ENCODE measurements at regions not wholly inside any gene's neighbourhood (a gene's known extent, or its start where the extent isn't known, plus 50 kb on each side); places are given as distances from the start of the nearest gene placed in this dataset.

DNA sequence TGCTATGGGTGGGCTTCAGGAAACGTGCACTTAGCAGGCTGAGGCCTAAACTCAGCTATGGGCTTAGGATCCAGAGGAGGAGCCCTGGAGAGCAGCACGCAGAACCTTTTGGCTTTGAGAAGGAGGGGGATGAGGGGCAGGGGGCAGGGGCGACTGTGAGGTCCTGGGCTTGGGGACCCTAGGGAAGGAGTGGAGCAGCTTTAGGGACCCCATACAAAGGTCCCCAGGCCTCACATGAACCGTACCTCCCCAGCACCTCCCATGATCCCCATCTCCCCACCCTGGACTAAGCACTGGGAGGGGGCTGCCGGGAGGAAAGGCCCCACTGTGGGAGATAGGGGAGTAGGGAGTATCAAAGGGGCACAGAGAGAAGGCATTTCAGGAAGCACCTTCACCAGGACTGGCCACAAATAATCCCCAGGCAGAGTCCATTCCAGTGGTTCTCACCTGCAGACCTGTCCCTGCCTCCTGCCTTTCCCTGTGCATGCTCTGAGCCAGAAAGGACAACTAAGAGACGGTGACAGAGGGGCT is 62.0 kb upstream of the KLF13 start:
- DNase-seq, result no peak

DNA sequence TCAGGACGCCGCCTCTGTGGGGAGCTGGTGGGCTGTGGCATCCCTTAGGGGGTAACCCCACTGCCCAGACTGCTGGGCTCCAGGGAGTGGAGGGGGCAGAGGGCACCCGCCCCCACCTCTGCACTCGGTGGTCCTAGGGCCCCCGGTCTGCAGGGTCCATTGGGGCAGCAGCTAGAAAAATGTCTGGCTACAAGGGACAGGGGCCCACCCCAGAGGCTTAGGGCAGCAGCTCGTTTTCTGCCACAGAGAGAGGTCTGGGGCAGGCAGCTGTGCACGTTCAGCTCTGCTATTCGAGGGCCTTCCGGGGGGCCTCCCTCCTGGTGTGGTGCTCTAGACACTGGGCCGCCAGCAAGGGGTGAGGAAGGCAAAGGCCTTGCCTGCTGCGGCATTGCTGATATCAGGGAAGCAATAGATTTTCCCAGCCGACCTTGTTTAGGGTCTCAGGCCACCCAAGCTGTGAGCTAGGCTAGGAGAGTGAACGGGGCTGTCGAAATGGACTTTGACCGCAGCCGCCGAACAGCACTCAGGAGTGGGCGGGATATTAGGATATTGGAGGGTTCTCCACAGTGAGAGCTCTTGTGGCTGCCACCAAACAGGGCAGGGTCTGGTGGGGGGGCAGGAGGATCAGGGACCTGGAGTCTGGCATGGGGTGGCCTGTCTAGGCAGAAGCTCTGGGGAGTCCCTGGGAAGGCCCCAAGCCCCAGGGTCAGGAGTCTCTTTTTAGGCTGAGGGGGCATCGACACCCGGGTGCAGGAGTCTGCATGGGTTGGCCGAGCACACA is 61.4 kb upstream of the KLF13 start:
- peak in 1 of 2 donors; percentile 18 for DNase-seq

DNA sequence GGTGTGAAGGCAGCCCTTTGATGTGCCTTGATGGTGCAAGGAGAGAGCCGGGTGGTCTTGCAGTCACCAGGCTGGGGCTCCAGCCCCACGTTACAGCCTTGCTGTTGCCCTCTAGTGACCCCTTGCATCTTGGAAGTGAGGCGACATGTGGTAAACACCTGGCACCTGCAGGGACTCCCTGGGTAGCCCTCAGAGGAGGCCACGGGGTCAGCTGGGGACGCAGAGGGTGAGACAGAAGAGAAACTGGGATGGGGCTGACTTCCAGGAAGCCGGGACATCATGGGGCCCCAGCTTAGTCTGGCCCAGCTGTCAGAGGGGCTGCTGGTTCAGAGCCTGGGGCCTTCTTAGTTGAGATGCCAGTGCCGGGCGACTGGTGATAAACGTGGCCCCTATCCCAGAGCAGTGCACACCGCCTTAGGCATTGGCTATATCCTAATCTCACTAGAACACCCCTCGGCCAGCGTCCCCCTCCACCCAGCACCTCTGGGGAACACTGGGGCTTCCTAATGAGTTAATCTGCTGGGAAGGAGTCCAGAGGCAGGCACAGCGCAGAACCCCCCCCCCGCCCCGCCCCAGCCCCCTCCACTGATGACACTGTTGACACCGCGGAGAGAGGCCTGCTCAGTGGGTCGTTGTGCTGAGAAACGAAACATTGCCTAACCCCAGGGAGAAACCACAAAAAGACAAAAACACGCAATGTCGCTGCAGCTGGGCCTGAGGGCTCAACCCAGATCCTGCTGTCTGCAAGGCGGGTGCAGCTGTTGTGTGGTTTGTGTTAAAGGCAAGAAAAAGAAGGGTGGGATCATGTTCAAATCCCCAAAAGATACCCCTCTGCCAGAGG is 60.5 kb upstream of the KLF13 start:
- DNase-seq, result peak; percentile 63 to 65

DNA sequence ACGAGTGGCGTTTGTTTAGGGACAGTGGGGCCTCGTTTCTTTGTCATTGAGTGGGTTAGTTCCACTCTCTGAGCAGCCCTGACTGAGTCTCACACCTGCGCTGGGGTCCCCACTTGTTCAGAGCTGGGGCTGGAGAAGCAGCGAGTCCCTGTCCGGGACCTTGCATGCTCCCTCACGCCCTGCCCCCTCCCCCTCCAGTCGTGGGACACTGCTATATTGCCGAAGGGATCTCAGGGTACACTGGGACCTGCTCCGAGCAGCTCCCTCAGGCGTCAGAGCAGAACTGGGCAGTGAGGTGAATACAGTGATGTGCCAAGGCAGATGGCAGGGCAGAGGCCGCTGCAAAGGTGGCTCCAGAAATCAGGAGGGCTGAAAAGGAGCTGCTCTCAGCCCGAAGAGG is 59.9 kb upstream of the KLF13 start:
- peak in 1 of 2 donors; percentile 19 for DNase-seq

DNA sequence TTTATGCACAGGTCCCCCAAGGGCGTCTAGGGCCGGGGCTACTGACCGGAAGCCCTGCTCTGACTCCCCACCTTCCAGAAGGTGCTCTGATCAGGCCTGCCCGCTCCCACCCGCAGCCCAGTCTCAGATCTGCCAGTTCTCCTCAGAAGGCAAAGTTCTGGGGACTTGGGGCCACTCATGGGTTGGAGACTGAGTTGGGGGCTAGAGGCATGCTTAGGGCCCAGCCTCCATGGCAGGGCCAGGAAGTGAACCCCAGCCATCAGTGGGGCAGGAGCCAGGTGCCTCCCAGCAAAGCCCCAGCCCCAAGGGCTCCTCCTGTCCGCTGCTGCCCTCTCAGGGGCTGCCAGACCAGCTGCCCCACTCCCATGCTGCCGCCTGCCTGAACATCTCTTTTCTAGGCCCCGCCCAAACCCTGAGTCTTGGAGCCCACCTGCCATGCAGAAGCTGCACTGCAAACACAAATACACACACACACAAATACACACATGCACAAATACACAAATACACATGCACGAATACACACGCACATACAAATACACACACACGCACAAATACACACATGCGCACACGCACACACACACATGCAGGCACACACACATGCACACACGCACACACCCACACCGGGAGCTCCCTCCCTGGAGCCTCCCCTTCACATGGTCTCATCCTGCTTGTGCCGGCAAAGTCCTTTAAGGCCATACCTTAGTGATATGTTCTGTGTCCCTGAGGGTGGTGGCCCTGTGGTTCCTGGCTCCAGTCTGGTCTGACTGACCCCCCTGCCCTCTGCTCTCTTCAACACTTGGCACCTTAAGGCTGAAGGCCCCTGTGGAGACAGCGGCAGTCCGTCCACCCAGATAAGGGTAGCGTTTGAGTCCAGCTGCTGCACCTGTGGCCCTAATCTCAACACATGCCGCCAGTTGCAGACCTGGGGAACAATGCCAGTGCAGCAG is 59.2 kb upstream of the KLF13 start:
- DNase-seq, result peak in 1 of 2 donors; percentile 13

DNA sequence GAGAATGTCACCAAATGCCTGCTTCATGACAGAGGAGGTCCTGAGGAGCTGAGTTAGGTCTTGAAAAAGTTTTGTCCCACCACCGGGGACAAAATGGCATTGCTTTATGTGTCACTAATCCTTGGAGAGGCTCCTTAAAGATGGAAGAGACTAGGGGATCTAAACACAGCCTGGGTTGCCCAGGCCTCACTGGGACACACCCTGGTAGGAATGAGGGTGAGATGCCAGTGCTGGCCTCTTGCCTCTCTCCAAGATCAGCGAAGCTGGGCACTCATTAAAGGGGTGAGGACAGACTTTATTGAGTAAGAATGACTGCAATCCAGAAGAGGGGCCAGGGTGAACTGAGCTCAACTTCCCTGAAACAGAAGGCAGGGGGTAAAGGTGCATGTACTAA is 58.5 kb upstream of the KLF13 start:
- peak in 1 of 2 donors; percentile 16 for DNase-seq

DNA sequence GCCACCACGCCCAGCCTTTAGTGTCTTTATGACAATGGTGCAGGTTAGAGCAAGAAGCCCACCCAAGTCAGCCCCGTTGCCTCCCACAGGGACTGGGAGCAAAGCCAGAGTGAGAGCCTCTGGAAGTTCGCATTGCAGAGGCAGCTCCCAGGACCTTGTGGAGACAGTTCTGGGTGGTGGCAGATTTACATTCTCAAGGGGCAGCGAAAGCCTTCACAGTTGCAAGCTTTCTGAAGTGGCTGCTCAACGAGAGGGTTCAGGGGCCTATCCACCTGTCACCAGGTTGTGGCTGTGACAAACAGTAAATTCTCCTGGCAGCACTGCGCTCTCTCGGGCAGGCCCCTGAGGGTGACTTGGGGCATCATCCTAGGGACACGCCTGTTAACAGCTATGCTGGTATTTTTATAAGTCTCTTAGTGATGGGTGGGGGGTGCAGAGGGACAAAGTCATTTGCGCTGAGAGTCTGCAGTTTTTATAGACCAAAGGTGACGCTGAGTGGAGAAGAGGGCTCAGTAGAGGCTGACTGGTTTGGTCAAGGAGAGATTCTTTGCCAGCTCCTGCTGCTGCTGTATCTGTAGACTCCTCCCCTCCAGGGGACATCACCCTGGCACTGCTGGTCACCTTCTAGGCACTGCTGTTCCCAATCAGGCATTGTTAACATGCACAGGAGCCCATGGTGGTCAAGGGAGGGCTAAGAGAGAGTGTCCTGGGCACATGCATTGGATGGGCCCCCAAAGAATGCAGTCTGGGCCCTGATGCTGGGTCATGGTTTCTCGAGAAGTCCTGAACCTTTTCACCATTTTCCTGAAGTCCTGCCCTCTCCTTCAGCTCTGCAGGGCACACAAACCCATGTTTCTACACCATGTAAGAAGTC is 57.5 kb upstream of the KLF13 start:
- peak in 1 of 2 donors; percentile 17 for DNase-seq

DNA sequence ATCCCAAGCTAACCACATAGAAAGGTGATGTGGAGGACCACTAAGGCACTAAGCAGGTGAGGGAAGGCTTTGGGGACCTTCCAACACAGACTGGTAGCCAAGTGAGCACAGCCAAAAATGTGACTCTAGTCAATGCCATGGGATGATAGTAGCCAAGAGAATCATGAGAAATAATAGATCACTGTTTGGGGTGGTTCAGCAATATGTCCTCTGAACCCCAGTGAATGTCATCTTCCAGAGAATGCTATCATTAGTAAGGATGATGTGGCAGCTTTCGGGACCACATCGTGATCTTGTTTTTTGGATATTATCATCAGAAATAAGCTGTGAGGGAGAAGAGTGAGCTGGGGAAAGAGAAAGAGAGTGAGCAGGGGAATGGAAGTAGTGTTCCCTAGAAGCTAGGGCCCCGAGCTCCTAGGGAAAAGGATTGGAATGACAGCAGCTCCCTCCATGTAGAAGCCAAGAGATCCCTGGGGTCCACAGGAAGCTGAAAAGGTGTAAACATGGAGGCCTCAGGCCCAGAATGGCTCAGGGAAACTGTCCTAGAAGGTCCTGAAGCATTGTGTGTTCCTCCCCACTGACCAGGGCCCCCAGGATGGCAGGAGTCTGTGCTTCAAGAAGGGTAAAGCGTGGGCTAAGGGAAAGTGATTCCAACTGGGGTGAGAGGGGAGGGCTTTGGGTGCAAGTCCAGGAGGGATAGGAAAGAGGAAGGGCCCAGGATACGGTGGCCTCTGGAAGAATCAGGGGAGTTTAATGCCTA is 56.6 kb upstream of the KLF13 start:
- peak in 1 of 2 donors; percentile 11 for DNase-seq

DNA sequence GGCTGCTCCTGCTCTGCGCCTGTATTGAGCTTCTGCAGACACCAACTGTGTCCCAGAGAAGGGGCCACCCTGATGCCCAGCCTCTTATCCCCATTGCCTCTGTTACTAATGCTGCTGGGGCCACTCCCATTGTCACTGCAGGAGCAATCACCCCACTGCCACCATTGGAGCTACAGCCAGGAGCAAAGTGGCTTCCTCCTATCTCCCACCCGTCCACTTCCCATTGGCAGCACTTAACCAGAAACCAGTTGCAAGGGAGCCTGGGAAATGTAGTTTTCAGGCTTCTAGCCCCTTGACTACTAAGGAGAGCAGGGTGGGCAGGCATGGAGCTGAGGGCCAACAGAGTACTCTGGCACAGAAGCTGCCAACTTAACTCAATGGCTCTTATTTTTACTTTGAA is 55.9 kb upstream of the KLF13 start:
- no peak for DNase-seq

DNA sequence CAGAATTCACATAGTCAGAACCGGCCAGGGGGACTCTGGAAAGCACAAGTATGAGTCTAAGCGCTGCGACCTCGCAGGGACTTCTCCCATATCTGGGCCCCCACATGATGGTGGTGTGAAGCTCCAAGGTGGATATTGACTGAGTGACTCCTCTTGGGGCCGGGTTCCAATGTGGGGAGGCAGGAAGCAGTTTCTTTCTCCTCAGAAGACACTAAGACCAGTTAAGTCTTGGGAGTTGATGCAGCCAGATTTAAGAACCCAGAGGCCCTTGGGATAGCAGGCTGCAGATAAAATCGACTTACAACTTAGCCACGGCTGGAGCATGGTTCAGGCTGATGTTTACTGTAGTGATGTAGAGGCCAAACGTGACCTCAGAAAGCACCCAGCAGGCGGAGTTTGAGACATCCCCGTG is 55.4 kb upstream of the KLF13 start:
- DNase-seq, result peak in 1 of 2 donors; percentile 10

DNA sequence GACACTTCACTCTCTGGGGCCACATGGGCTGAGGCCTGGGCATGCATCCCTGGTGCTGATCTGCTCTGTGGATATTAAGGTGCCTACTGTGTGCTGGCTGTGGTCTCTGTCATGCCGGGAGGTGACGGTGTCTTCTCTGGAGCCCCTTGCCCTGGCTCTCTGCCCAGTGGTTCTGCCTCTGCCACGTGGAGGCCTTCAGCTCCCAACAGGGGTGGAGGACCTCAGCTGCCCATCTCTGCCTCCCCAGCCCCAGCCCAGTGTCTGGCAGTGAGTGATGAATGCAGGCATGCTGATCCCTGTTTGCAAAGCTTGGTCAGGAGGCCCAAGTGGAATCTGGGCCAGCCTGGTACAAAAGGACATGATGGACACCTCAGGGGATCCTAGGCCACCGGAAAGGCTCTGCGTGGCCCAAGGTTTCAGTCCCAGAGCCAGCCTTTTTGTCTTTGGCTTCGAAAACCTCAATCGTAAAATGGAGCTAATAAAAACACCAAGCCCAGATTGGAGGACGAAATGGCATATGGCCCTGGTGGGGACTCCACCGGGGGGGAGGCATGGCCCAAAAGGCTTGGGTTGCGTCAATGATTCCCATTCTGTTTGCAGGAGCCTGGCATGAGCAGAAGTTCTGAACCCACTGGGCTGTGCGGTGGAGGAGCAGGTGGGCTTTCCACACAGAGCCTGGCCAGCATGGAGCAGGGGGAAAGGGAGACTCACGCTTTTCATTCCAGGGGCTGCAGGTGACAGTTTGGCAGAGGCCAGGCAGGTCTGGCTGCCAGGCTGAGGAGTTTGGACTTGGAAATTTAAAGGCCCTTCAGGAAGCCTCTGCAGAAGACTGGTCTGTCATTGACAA is 54.7 kb upstream of the KLF13 start:
- peak in 1 of 2 donors; percentile 15 for DNase-seq

DNA sequence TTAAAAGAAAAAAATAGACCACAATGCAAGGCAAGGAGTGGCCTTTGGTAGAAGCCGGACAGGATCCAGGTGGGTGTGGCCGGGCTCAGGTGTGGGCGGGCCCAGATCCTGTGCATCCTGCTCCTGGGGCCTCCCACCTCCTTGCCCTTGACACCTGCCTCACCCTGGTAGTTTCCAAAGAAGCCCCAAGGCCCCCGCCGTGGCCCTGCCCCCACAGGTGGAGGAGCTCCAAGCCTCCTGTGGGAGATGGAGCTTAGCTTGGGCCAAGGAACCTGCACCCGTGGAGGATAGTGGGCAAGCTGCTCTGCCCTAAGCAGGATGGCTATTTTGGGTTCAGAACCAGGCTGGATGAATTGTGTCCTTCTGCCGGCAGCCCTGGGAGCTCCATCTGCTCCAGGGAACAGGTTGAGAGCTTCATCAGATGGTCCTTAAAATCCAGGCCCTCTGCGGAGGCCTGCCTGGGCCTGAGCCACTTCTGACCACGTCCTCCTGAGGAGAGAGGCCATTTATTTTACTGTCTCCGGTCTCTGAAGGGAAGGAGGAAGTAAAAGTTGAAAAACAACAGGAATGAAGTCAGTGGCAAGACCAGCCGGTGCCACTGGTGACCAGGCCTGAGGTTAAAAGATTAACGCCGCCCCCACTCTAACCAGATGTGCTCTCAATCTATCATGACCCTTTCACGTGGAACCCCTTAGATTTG is 53.9 kb upstream of the KLF13 start:
- no peak for DNase-seq

DNA sequence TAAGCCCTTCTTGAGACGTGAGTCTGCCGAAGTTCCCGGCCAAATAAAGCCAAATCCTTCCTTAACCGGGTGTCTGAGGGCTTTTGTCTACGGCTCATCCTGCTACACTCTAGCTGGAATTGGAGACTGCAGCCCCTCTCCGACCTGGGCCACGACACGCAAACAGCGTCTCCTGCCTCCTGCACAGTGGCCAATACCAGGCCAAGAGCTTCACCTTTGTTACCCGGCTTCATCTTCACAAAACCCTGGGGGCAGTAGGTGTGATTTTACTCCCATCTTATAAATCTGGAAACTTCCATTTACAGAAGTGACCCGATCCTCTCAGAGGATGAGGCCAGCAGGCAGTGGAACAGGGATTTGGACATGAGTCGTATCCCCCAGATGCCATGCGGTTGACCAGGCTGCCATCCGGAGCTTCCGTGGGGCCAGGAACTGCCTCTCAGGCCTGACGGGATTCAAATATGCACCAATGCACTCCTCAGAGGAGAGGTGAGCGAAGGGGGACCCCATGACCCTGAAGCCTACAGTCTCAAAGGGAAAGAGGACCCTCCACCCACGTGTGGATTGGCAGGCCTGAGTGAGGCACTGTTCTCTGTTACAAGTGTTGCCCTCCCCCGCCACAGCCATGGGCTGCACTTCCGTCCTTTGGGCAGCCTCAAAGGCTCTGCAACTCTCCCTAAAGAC is 53.2 kb upstream of the KLF13 start:
- DNase-seq, result no peak

DNA sequence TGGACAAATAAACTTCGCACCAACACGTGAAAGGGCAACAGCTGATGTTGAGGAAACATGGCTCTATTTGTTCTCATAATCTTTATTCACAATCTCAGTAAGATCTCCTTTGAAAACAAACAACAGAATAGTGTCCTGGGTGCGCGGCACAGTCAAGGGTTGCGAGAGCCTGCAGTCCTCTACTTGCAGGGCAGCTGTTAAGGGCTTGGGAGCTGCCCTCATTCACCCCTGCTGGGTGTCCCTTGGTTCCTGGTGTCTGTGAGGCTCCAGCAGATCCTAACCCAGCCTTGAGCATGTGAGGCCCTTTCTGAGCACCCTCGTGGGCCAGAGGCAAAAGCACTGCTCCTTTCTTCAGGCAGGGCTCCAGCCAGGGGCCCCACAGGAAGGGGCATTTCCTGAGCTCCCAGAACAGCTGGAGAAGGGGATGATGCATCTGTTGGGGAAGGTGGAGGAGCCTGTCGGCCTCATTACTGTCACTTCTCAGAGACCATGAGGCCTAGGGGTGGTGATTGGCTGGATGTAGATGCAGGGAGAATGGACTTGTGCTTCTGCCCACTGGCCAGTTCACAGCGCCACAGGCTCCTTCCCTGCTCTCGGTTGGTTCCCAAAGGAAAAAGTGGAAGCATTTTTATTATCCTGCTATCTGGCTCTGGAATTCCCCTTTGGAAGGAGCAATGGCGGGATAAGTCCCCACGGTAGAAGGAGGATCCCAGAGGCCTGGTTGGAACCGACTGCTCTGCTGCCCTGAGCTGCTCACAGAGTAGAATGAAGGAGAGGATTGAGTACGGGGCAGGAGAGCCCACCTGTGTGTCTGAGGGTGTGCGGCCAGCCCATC is 51.9 kb upstream of the KLF13 start:
- peak in 1 of 2 donors; percentile 14 for DNase-seq

DNA sequence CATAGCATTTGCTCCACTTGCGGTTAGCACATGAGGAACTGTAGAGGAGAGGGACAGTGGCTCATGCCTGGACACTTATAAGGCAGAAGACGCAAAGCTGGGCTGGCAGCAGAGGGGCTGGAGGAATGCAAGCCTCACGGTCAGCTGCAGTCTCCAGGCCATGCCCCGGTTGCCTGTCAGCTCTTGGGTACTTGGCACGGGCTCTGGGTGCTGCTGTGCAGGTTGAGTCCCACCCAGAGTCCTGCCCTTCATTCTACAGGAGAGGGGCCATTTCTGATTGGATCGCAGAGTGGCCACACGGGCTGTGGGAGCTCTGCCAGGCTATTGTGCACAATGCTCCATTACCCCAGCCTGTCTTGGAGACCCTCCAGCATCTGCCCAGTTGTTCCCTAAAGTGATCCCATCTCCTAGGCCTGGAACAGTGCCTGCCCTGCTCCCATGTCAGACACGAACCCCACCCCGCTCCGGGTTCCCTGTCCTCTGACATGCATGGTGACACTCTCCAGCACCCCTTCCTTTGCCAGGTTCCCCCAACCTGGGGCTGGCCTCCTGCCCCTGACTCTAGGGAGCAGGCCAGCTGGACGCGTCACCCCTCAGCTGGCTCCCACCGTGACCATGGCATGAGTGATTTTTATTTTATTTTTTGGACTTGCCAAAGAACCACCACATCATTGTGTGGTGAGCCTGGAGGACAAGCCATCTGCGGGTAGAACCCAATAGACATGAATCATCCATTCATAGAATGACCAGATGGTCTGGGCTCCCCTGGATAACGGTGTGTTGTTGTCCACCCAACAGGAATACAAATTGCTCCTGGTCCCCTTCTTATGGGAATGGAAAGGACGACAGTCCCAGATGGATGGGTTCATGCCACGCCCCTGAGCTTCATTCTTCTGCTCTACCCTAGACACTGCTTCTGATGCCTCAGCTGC is 51.0 kb upstream of the KLF13 start:
- DNase-seq, result peak in 1 of 2 donors; percentile 13

DNA sequence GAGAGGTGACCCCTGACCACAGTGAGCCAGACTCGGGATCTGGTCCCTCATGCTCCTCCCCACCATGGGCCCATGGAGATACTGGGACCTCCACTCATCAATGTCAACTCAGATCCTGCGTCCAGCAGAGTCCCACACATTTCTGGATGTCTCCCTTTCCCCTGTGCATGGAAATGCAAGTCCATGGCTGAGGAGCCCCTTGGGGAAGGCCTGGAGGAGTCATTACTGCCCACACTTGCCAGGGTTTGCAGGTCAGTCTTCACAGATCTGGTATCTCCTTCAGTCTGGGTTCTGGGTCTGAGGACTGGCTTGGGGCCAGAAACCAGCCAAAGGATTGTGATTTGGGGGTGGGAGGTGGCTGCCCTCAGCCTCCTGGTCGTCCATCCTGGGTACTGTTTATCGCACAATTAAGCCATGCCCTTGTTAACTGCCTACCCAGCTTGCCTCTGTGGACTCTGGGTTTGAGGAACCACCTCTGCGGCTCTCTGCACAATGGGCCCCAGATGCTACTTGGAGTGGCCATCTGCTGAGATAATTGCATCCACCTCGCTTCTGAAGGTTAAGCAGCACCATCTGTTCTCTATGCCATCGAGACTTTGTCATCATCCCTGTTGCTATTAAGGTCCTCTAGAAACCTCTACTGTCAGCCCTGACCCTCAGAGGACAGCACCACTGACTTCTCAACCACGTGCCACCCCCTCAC is 49.9 kb upstream of the KLF13 start:
- DNase-seq, result peak in 1 of 2 donors; percentile 12

Data from stimulated activated CD4-positive, alpha-beta T cell treated with anti-CD3 and anti-CD28 coated beads, Interleukin-2, amount 100 ng/mL, for 24 hours (primary cell).